Glutamatergic neuron (in vitro differentiated cells): ENCODE measurements at regions not wholly inside any gene's neighbourhood (a gene's known extent, or its start where the extent isn't known, plus 50 kb on each side); places are given as distances from the start of the nearest gene placed in this dataset.

Experiments used
- DNase-seq: peaks from one replicate; pipeline ENCODE4 v3.0.0; 2022
- H3K27ac Mint-ChIP-seq: one replicate; pipeline ENCODE4 v1.8.0; 2020; ENCODE audit warnings: mild to moderate bottlenecking, mixed read lengths, inconsistent platforms; ENCODE audit not compliant: unreplicated experiment
- H3K27me3 Mint-ChIP-seq: one replicate; pipeline ENCODE4 v1.8.0; 2020; ENCODE audit warnings: mild to moderate bottlenecking, moderate library complexity, mixed read lengths, inconsistent platforms; ENCODE audit not compliant: unreplicated experiment
- H3K36me3 Mint-ChIP-seq: one replicate; pipeline ENCODE4 v1.8.0; 2020; ENCODE audit warnings: mild to moderate bottlenecking, mixed read lengths, inconsistent platforms; ENCODE audit not compliant: unreplicated experiment
- H3K4me1 Mint-ChIP-seq: one replicate; pipeline ENCODE4 v1.8.0; 2020; ENCODE audit warnings: mild to moderate bottlenecking, low read depth, mixed read lengths, inconsistent platforms; ENCODE audit not compliant: unreplicated experiment
- H3K4me3 Mint-ChIP-seq: one replicate; pipeline ENCODE4 v1.8.0; 2020; ENCODE audit warnings: mild to moderate bottlenecking, mixed read lengths, inconsistent platforms; ENCODE audit not compliant: unreplicated experiment
- H3K9me3 Mint-ChIP-seq: one replicate; pipeline ENCODE4 v1.8.0; 2020; ENCODE audit warnings: mild to moderate bottlenecking, moderate library complexity, mixed read lengths, inconsistent platforms; ENCODE audit not compliant: unreplicated experiment
- CTCF ChIP-seq: fragments of 200-600 bp; sonication (generic); IDR thresholded peaks from one replicate; pipeline ENCODE4 v1.5.0; 2021; ENCODE audit not compliant: partially characterized antibody, unreplicated experiment

DNA sequence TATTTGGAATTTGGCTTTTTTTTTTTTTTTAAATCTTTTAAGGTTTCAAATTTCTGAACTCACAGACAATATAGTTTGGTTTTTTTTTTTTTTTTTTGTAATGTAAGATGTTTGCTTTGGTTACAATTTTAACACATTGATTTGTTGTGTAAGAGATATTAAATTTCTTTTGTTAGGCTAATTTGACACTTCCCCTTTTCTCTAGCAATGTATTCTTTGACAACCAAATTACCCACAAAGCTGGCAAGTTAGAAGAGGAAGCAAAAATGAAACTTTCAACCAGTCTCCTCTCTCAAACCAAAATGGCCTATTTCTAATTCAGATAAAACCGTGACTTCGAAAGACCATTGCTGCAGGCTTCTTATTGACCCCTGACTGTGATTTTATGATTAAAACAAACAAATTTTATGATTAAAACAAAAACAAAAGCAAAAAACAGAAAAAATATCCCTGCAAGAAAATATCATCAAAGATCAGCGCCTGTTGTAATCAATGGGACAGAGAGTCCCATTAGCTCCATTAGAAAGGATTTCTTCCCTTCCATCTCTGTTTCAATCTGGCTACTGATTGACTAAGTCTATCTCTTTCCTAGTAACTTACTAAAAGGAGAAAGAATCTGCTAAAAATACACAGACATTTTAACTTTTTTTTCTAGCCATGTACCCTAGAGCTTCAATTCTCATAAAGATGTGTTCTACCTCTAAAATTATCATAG lies 489.2 kb downstream of the MDFIC start:
- Mint-ChIP-seq H3K4me3 (no peak overlapping the region), H3K27me3 (no peaks in the 10 kb centered on the region), H3K9me3 (no peaks in the 10 kb centered on the region), H3K4me1 (no peaks in the 10 kb centered on the region), H3K36me3 (no peaks in the 10 kb centered on the region), H3K27ac (no peak overlapping the region)
- TF ChIP-seq CTCF: no peak
- DNase-seq: no peak

DNA sequence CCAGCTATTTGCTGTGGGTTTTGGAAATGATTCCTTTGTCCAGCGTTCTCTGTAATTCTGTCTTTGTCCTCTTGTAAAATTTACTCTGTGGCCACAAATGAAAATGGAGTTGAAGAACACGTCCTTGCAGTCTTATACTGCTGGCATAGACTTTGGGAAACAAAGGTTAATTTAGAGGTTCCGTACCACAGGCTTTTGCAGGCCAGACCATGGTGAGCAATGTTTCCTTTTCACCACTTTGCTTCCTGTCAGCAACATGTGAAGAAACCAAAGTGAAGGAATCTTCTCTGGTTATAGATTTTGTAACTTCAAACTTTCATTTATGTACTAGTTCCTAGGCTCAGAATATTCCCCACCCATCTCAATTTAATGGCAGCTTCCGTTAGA lies 488.5 kb downstream of the MDFIC start:
- H3K27ac Mint-ChIP-seq: no peak overlapping the region
- no peak for TF ChIP-seq CTCF
- no peak overlapping the region for H3K4me3 Mint-ChIP-seq
- no peak for DNase-seq
- no peaks in the 10 kb centered on the region for H3K27me3 Mint-ChIP-seq
- no peaks in the 10 kb centered on the region for H3K9me3 Mint-ChIP-seq
- H3K4me1 Mint-ChIP-seq: no peaks in the 10 kb centered on the region
- no peaks in the 10 kb centered on the region for H3K36me3 Mint-ChIP-seq

DNA sequence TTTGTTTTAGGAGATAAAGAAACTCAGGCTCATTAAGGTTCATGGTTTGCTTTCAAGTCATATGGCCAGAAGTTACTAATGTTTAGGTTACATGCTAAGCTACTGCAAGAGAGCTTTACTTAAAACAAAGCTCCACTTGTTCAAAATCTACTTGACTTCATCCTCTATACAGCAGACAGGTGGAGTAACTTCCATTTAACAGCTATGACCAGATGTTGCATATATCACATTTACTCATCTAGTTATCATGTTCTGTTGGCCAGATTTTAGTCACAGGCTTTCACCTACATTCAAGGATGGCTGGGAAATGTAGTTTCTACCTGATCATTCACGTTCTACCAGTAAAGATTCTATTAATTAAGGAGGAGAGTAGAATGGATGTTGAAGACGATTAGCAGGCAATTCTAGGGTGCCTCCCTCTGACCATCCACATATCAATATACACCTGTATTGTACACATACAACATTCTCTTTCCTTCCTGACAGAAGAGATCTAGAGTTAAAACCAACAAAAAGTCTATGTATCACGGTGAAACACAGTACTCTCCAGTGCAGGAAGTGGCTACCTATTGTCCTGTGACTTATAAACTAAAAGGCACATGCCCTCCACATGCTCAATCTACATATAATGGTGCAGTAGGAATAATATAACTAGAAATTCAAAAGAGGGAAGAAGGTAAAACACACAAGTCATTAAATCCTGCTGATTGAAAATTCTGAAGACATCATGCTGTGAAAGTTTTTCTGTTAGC lies 488.0 kb downstream of the MDFIC start:
- no peaks in the 10 kb centered on the region for H3K27me3 Mint-ChIP-seq

DNA sequence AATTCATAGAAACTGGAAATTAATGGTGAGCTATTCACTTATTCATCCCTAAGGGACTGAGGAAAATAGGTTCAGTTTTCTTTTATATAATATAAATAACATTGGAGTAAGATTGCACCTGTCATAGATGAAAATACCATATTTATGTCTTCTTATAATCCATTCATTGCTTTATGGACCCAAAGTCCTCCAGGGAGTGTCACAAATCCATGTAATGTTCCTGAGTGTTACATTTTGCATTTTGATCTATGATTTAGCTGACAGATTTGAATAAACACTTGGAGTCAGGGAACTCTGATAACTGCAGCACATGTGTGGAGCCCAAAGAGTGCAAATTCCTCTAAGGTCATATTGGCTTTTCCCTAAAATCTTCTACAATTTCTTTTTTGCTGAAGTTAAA lies 484.3 kb downstream of the MDFIC start:
- Mint-ChIP-seq H3K27ac (no peak overlapping the region), H3K36me3 (no peaks in the 10 kb centered on the region), H3K4me1 (no peaks in the 10 kb centered on the region), H3K9me3 (no peaks in the 10 kb centered on the region), H3K27me3 (no peaks in the 10 kb centered on the region), H3K4me3 (no peak overlapping the region)
- no peak for TF ChIP-seq CTCF
- DNase-seq: no peak

More for the DNA sequence above, 488.0 kb downstream of the MDFIC start:
- no peak for DNase-seq
- no peak overlapping the region for H3K4me3 Mint-ChIP-seq
- H3K27ac Mint-ChIP-seq: no peak overlapping the region
- H3K9me3 Mint-ChIP-seq: no peaks in the 10 kb centered on the region
- no peaks in the 10 kb centered on the region for H3K4me1 Mint-ChIP-seq
- no peaks in the 10 kb centered on the region for H3K36me3 Mint-ChIP-seq
- TF ChIP-seq CTCF: no peak

DNA sequence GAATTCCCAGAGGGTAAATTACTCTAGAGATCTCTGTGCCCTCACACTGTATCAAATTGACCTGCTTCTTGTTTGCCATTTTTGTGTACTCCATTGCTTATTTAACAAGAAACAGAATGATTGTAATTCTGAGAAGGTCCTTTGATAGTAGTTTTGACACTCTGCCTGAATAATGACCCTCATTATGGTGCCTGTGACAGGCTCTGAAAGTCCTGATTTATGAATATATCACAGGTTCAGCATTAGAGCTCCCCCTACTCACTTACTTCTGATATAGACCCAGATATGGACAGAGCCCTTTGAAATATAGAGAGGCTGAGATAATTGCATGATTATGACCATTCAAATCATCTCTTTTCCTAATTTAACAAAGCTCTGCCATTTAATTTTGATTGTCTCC lies 465.2 kb downstream of the MDFIC start:
- Mint-ChIP-seq H3K9me3 (no peaks in the 10 kb centered on the region), H3K4me1 (peaks cover 2% of the 10 kb centered on the region), H3K27ac (no peak overlapping the region), H3K4me3 (no peak overlapping the region), H3K27me3 (no peaks in the 10 kb centered on the region), H3K36me3 (no peaks in the 10 kb centered on the region)
- no peak for DNase-seq
- no peak for TF ChIP-seq CTCF
